ENCODE measurements at regions not wholly inside any gene's neighbourhood (a gene's known extent, or its start where the extent isn't known, plus 50 kb on each side); places are given as distances from the start of the nearest gene placed in this dataset.

DNA sequence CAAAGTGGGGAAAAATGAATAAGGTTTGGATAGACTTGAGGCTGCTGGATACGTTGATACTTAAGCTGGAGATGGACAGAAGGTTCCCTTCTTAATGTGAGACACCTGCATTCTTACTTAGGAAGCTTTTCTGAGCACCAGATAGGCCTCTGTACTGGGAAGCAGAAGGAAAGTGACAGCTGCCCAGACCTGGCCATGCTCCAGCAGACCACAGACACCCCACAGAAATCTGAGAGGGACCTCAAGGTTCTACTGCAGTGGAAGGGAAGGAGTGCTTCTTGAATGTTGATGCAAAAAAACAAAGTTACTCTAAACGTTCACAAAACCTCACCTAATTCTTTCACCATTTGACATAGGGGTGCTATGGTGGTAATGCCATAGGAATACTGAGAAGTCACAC lies 642.1 kb upstream of the ID2 start:
- TF ChIP-seq, protein P1, sequence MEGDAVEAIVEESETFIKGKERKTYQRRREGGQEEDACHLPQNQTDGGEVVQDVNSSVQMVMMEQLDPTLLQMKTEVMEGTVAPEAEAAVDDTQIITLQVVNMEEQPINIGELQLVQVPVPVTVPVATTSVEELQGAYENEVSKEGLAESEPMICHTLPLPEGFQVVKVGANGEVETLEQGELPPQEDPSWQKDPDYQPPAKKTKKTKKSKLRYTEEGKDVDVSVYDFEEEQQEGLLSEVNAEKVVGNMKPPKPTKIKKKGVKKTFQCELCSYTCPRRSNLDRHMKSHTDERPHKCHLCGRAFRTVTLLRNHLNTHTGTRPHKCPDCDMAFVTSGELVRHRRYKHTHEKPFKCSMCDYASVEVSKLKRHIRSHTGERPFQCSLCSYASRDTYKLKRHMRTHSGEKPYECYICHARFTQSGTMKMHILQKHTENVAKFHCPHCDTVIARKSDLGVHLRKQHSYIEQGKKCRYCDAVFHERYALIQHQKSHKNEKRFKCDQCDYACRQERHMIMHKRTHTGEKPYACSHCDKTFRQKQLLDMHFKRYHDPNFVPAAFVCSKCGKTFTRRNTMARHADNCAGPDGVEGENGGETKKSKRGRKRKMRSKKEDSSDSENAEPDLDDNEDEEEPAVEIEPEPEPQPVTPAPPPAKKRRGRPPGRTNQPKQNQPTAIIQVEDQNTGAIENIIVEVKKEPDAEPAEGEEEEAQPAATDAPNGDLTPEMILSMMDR (IDR thresholded peaks at IDR 0.05 in 2 of 3, conservative IDR thresholded peaks at IDR 0.05 in 1 of 3; ENCODE audit: borderline replicate concordance in 1 of 3, insufficient read depth in 1 of 3, low read depth in 2 of 3, low read length in 2 of 3), result no peak
- TF ChIP-seq, protein P2, sequence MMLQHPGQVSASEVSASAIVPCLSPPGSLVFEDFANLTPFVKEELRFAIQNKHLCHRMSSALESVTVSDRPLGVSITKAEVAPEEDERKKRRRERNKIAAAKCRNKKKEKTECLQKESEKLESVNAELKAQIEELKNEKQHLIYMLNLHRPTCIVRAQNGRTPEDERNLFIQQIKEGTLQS (IDR thresholded peaks at IDR 0.05), result no peak
